Retinal pigment epithelial cell (primary cell): ENCODE measurements at regions not wholly inside any gene's neighbourhood (a gene's known extent, or its start where the extent isn't known, plus 50 kb on each side); places are given as distances from the start of the nearest gene placed in this dataset.

Experiments
- DNase-seq: peaks from one replicate; pipeline ENCODE4 v3.0.0-alpha.2; 2010; ENCODE audit warnings: low read depth
- H3K4me3 ChIP-seq: 2 replicates; pipeline ENCODE4 v1.5.1; 2011; ENCODE audit warnings: mild to moderate bottlenecking, low read length, control low read depth, moderate library complexity
- TF ChIP-seq, protein P1 (sequence below): conservative IDR thresholded peaks from 2 replicates; pipeline ENCODE4 v1.5.1; 2011; ENCODE audit warnings: low read depth, low read length, control low read depth, inconsistent platforms

DNA sequence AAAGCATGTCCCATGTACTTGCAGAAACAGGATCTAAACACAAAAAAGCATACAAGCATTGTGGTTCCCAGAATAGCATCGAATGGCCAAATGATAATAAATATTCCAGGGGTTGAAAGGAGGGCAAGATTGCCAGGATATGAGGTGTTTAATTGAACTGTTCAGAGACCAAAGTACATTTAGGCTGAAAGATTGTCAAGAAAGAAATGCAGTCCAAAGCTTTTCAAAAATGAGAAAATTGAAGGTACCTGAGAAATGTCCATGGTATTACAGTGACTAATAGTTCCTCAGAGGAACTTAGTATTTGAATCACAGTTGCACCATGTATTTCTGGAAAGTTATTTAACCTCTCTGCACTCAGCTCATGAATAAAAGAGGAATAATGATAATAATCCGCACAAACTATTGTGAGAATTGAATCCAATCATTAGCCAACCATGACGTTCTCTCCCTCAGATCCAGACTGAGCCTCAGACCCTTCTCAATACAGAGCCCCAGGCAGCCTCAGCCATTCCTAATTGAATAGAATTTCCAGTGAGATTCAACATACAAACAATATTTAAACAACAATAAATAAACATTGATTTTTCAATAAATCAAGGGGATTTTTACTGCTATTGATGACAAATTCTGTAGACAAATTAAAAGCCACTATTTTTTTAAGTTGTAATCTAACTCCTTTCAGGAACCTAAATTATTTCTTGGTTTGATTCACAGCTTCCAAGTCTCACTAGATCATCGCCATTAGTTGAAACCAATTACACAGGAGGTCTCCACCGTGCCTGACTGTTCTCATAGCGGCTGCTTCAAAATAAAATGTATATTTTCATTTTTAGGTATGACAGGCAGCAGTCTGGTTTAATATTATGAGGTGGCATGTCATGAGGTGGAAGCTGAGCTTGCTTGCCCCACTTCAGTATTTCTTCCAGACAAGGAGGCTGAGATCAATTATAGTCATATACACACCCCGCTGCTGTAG lies 144.3 kb upstream of the TENT5A start:
- no peak overlapping the region for H3K4me3 ChIP-seq
- no peak for DNase-seq
- TF ChIP-seq, protein P1, sequence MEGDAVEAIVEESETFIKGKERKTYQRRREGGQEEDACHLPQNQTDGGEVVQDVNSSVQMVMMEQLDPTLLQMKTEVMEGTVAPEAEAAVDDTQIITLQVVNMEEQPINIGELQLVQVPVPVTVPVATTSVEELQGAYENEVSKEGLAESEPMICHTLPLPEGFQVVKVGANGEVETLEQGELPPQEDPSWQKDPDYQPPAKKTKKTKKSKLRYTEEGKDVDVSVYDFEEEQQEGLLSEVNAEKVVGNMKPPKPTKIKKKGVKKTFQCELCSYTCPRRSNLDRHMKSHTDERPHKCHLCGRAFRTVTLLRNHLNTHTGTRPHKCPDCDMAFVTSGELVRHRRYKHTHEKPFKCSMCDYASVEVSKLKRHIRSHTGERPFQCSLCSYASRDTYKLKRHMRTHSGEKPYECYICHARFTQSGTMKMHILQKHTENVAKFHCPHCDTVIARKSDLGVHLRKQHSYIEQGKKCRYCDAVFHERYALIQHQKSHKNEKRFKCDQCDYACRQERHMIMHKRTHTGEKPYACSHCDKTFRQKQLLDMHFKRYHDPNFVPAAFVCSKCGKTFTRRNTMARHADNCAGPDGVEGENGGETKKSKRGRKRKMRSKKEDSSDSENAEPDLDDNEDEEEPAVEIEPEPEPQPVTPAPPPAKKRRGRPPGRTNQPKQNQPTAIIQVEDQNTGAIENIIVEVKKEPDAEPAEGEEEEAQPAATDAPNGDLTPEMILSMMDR, result no peak

DNA sequence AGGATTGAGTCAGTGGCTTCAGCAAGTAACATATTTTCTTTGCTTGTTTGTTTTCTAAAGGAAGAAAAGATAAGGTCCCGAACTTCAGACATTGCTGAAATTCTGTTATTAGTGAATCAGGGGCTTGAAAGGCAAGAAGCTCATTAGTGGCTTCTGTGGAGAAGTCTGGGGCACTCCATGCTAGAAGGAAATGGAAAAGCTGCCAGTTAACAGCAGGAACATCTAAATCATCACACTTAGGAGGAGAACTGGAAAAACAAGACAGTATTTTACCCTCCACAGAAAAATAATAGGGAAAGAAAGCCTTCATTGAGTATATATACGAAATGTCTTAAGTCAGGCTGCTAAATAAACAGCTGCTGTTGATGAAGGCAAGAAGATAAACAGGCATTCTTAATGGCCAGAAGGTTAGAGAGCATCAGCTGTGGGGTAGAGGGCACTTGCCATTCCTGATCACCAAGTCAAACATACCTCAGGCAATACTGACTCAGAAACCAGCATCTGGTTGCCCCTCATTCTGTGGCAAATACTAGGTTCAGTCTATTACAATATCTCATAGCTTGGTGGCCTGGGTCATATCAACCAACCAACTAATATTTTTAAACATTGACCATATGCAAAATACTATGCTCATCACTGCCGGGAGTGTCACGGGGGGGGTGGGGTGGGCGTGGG lies 143.2 kb upstream of the TENT5A start:
- DNase-seq, result peak; percentile 55
- no peak overlapping the region for H3K4me3 ChIP-seq
- TF ChIP-seq, protein P1, result no peak

DNA sequence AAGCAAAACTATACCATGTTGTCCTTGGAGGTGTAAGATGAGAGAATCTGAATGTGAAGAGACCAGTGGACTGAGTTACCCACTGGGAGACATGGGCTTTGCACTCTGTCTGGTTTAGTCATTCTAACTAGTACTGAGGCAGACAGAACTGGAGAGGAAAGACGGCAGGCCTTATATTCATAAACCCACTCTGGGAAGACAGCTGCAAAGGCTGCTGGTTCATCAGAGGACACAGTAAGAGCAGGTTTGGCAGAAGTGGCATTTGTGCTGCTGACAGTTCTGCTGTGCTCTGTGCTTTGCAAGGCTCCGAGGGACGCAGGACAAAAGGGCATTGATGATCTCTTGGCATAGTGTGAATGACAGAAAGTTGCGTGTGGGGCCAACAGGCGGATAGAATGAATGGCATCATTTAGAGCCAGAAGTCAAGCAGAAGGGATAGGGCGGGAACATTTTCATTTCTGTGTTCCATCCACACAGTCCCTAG lies 142.3 kb upstream of the TENT5A start:
- no peak for DNase-seq
- H3K4me3 ChIP-seq, result no peak overlapping the region
- TF ChIP-seq, protein P1, result no peak

DNA sequence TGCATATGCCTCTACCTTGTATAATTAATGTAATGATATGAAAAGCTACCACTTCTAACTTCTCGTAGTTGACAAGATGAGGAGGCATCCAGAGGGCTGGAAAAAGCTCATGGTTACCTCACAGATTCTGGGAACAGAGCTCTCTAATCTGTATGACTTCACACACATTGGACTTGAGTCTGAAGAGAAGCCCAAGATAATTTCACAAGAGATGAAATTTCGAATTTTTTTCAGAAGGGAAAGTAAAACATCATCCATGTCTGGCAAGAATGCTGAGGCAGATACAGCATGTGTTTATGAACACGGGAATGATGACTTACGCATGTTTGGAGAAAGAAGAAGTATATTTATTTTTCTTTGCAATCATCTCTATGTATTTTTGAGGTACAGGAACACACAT lies 141.8 kb upstream of the TENT5A start:
- no peak for DNase-seq
- TF ChIP-seq, protein P1, result no peak
- no peak overlapping the region for H3K4me3 ChIP-seq

DNA sequence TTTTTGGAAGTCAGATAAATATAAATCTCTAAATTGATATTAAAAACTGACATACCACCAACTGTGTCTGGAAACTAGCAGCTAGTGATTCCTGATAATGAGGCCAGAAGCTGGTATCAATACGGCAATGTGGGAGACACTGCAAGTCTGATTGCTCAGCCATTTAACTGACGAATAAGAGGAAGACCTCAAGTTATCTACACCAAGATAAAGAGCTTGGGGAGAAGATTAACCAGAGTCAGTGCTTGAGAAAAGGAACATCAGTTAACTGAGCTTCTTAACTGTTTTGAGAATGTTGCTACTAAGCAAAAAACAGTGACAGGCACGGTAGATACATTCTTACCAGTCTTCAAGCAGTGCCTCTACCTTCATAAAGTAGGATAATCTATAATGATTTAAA lies 140.4 kb upstream of the TENT5A start:
- H3K4me3 ChIP-seq, result no peak overlapping the region
- TF ChIP-seq, protein P1, result no peak
- DNase-seq, result no peak

DNA sequence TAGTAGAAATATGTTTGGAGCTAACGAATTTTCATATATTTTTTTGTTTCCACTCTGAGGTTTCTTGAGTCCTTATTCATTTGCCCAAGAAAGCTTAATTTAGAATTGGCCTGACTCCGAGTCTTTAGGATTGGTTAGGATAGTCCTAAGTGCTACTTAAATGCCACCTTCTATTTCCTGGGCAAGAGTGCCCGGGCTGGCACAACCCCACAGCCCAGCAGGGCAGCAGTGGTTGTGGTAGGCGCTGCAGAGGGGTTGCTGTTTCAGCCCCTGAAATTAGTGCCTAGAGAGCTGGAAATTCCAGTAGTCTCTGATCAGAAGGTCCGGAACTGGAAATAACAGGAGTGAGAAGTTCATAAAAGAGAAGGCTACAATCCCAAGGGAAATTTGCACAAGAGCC lies 139.4 kb upstream of the TENT5A start:
- DNase-seq, result no peak
- TF ChIP-seq, protein P1, result no peak
- H3K4me3 ChIP-seq, result no peak overlapping the region

DNA sequence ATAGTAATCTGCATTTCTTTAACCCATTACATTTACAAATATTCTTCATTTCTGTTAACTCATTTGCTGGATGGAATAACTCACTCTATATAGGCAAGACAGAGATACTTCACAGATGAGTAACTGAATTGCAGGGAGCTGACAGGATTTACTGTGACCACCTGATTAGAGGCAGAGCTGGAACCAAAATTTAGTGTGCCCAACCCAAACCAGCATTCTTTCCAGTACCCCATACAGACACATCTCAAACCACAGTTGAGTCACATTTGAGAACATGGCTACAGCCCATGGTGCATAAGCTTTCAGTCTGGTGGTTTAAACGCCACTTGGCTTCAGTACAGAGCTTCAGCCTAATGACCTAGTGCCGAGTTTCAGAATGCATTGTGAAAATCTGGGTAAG lies 138.4 kb upstream of the TENT5A start:
- DNase-seq, result no peak
- TF ChIP-seq, protein P1, result no peak
- no peak overlapping the region for H3K4me3 ChIP-seq
